ENCODE measurements at regions not wholly inside any gene's neighbourhood (a gene's known extent, or its start where the extent isn't known, plus 50 kb on each side); places are given as distances from the start of the nearest gene placed in this dataset.

DNA sequence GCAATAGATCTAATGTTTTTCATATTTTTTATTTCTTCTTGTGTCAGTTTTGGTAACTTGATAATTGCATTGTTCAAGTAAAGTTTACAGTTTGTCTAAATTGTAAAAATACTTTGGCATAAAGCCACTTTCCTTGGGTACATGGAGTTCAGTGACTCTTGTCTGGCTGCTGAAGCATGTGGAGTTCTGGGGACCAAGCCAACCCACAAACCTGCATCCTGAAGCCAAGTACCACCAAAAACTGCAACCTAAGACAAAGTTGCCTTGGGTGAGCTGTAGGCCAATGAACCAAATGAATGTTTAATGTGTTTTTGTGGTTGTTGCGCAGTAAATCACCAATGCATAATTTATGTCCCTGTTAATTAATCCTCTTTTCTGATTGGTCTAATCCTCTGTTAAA is 872.6 kb downstream of the BCL11A start:
- TF ChIP-seq, protein P1, sequence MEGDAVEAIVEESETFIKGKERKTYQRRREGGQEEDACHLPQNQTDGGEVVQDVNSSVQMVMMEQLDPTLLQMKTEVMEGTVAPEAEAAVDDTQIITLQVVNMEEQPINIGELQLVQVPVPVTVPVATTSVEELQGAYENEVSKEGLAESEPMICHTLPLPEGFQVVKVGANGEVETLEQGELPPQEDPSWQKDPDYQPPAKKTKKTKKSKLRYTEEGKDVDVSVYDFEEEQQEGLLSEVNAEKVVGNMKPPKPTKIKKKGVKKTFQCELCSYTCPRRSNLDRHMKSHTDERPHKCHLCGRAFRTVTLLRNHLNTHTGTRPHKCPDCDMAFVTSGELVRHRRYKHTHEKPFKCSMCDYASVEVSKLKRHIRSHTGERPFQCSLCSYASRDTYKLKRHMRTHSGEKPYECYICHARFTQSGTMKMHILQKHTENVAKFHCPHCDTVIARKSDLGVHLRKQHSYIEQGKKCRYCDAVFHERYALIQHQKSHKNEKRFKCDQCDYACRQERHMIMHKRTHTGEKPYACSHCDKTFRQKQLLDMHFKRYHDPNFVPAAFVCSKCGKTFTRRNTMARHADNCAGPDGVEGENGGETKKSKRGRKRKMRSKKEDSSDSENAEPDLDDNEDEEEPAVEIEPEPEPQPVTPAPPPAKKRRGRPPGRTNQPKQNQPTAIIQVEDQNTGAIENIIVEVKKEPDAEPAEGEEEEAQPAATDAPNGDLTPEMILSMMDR (IDR thresholded peaks at IDR 0.05; ENCODE audit: insufficient read depth, low read length, poor library complexity, severe bottlenecking): no peak
- TF ChIP-seq EZH2phosphoT487 (conservative IDR thresholded peaks at IDR 0.05; ENCODE audit: low read length): no peak
